ENCODE measurements at regions not wholly inside any gene's neighbourhood (a gene's known extent, or its start where the extent isn't known, plus 50 kb on each side); places are given as distances from the start of the nearest gene placed in this dataset.

GRCh38 chr4:13169731-13170525 lies 314.2 kb downstream of the RAB28 start:
- Mint-ChIP-seq H3K9me3 (peaks cover 2% of the 10 kb centered on the region), H3K4me1 (ENCODE audit: low read depth) (no peaks in the 10 kb centered on the region), H3K4me3 (no peak overlapping the region), H3K27ac (no peak overlapping the region), H3K27me3 (no peaks in the 10 kb centered on the region), H3K36me3 (ENCODE audit: low read depth) (no peaks in the 10 kb centered on the region)
- Histone ChIP-seq H3K9me3 (ENCODE audit: control insufficient read depth in 1 of 2, insufficient read depth in 1 of 2, low read length in 2 of 2) (no peaks in the 10 kb centered on the region), H3K4me3 (ENCODE audit: low read length) (no peak overlapping the region), H3K27ac (ENCODE audit: low read depth in 1 of 2, low read length in 2 of 2) (no peak overlapping the region), H3K36me3 (ENCODE audit: insufficient read depth, low read length) (no peaks in the 10 kb centered on the region), H3K4me1 (ENCODE audit: insufficient read depth, low read length) (no peaks in the 10 kb centered on the region), H3K27me3 (ENCODE audit: control insufficient read depth in 1 of 2, insufficient read depth in 2 of 2, low read length in 2 of 2) (no peaks in the 10 kb centered on the region)
- POLR2A ChIA-PET: no interaction called here
- ATAC-seq (ENCODE audit: poor library complexity): no peak
- no peak for TF ChIP-seq CTCF (IDR thresholded peaks at IDR 0.05)
- CTCF ChIA-PET: no interaction called here
- DNase-seq: no peak
- intact Hi-C loops (cut with DNase I, micrococcal nuclease): no loop called here

- Histone ChIP-seq H3K27me3 (ENCODE audit: control insufficient read depth in 1 of 2, insufficient read depth in 2 of 2, low read length in 2 of 2) (no peaks in the 10 kb centered on the region), H3K27ac (ENCODE audit: low read depth in 1 of 2, low read length in 2 of 2) (no peak overlapping the region), H3K9me3 (ENCODE audit: control insufficient read depth in 1 of 2, insufficient read depth in 1 of 2, low read length in 2 of 2) (no peaks in the 10 kb centered on the region), H3K4me3 (ENCODE audit: low read length) (no peak overlapping the region), H3K4me1 (ENCODE audit: insufficient read depth, low read length) (no peaks in the 10 kb centered on the region), H3K36me3 (ENCODE audit: insufficient read depth, low read length) (no peaks in the 10 kb centered on the region)
- Mint-ChIP-seq H3K27me3 (no peaks in the 10 kb centered on the region), H3K27ac (no peak overlapping the region), H3K9me3 (peaks cover 2% of the 10 kb centered on the region), H3K4me3 (no peak overlapping the region), H3K36me3 (ENCODE audit: low read depth) (no peaks in the 10 kb centered on the region), H3K4me1 (ENCODE audit: low read depth) (no peaks in the 10 kb centered on the region)
- ATAC-seq (ENCODE audit: poor library complexity) (no peak), DNase-seq (no peak)
- TF ChIP-seq CTCF (IDR thresholded peaks at IDR 0.05): no peak
- POLR2A ChIA-PET: no interaction called here
- CTCF ChIA-PET: interaction anchor here (1.2 kb wide), 1 partner anchor 21 kb away, joined by 3 read pairs; no protein-coding TSS in a partner anchor
- intact Hi-C loops (cut with DNase I, micrococcal nuclease): no loop called here
Measured at GRCh38 chr4:13168326-13168725, 315.8 kb downstream of the RAB28 start.

GRCh38 chr4:13166214-13166613 lies 317.9 kb downstream of the RAB28 start:
- no peaks in the 10 kb centered on the region for H3K36me3 Mint-ChIP-seq (ENCODE audit: low read depth)
- intact Hi-C loops (cut with DNase I, micrococcal nuclease): no loop called here
- H3K4me3 ChIP-seq (ENCODE audit: low read length): no peak overlapping the region
- H3K36me3 ChIP-seq (ENCODE audit: insufficient read depth, low read length): no peaks in the 10 kb centered on the region
- no peak overlapping the region for H3K4me3 Mint-ChIP-seq
- H3K4me1 ChIP-seq (ENCODE audit: insufficient read depth, low read length): no peaks in the 10 kb centered on the region
- ChIA-PET POLR2A (no interaction called here), CTCF (no interaction called here)
- peaks cover 2% of the 10 kb centered on the region for H3K9me3 Mint-ChIP-seq
- no peaks in the 10 kb centered on the region for H3K4me1 Mint-ChIP-seq (ENCODE audit: low read depth)
- DNase-seq (no peak), ATAC-seq (ENCODE audit: poor library complexity) (no peak)
- no peaks in the 10 kb centered on the region for H3K9me3 ChIP-seq (ENCODE audit: control insufficient read depth in 1 of 2, insufficient read depth in 1 of 2, low read length in 2 of 2)
- no peak overlapping the region for H3K27ac Mint-ChIP-seq
- no peak overlapping the region for H3K27ac ChIP-seq (ENCODE audit: low read depth in 1 of 2, low read length in 2 of 2)
- no peak for TF ChIP-seq CTCF (IDR thresholded peaks at IDR 0.05)
- no peaks in the 10 kb centered on the region for H3K27me3 Mint-ChIP-seq
- no peaks in the 10 kb centered on the region for H3K27me3 ChIP-seq (ENCODE audit: control insufficient read depth in 1 of 2, insufficient read depth in 2 of 2, low read length in 2 of 2)
